Vagina (tissue), 2 donors: ENCODE measurements at regions not wholly inside any gene's neighbourhood (a gene's known extent, or its start where the extent isn't known, plus 50 kb on each side); places are given as distances from the start of the nearest gene placed in this dataset.
"Not testable (repeated sequence)": the region's sequence is repeated elsewhere in the genome, so short reads cannot be mapped to it uniquely, and the experiment has no call there.

Source experiments
- CTCF ChIP-seq, 3 experiments: fragments of 450-650 bp in 2 of 3; fragments of 200-600 bp in 1 of 3; sonication (generic) in 1 of 3; IDR thresholded peaks; one replicate each; pipeline ENCODE4 v1.5.1; 2017 to 2019; ENCODE audit warnings: antibody characterized with exemption in 3 of 3, mild to moderate bottlenecking in 2 of 3, moderate library complexity in 2 of 3
- POLR2A ChIP-seq, 2 donors: fragments of 450-650 bp; IDR thresholded peaks; one replicate each; pipeline ENCODE4 v1.6.1; 2017; ENCODE audit warnings: antibody characterized with exemption in 2 of 2, mild to moderate bottlenecking in 2 of 2, moderate library complexity in 2 of 2

- not testable (repeated sequence) for TF ChIP-seq POLR2A, CTCF (IDR thresholded peaks at IDR 0.05)
These were observed 55.5 kb upstream of the PPIAL4F start for GRCh38 chr1:144537234-144537633.
